Upper lobe of left lung (tissue), 4 donors: ENCODE measurements at regions not wholly inside any gene's neighbourhood (a gene's known extent, or its start where the extent isn't known, plus 50 kb on each side); places are given as distances from the start of the nearest gene placed in this dataset.

Experiments
- EP300 ChIP-seq, 4 donors: sonication (generic); formaldehyde crosslinking; IDR thresholded peaks; one replicate each; pipeline ENCODE4 v1.5.1; 2017; ENCODE audit warnings: antibody characterized with exemption in 4 of 4, control low read depth in 2 of 4
- POLR2A ChIP-seq, 4 donors: fragments of 450-650 bp; IDR thresholded peaks; one replicate each; pipeline ENCODE4 v1.5.1; 2016 to 2017; ENCODE audit warnings: antibody characterized with exemption in 4 of 4, mild to moderate bottlenecking in 2 of 4
- POLR2AphosphoS5 ChIP-seq, 2 donors: sonication (generic); formaldehyde crosslinking; IDR thresholded peaks; one replicate each; pipeline ENCODE4 v1.5.1; 2017; ENCODE audit warnings: antibody characterized with exemption in 2 of 2
- TF ChIP-seq, protein P1 (sequence below), 6 experiments: fragments of 450-650 bp in 4 of 6; fragments of 200-600 bp in 2 of 6; sonication (generic) in 2 of 6; IDR thresholded peaks; one replicate each; pipeline ENCODE4 v1.5.1; 2016 to 2019; ENCODE audit warnings: antibody characterized with exemption in 6 of 6

DNA sequence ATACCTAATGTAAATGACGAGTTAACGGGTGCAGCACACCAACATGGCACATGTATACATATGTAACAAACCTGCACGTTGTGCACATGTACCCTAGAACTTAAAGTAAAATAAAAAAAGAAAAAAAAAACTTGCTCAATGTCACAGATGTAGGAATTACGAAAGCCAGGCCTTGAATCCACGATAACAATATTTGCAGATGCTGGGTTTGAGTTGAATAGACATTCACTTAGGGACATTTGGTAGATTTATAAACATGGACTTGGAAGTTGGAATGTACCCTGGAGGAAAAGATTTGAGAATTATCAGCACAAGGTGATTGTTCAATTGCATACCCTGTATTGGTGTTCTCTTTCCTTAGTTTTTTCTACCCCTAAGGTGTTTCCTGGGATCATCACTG lies 260.2 kb upstream of the PEX5L start:
- TF ChIP-seq POLR2A (IDR thresholded peaks at IDR 0.05) (no peak), POLR2AphosphoS5 (IDR thresholded peaks at IDR 0.05) (no peak), EP300 (IDR thresholded peaks at IDR 0.05) (no peak)
- TF ChIP-seq, protein P1, sequence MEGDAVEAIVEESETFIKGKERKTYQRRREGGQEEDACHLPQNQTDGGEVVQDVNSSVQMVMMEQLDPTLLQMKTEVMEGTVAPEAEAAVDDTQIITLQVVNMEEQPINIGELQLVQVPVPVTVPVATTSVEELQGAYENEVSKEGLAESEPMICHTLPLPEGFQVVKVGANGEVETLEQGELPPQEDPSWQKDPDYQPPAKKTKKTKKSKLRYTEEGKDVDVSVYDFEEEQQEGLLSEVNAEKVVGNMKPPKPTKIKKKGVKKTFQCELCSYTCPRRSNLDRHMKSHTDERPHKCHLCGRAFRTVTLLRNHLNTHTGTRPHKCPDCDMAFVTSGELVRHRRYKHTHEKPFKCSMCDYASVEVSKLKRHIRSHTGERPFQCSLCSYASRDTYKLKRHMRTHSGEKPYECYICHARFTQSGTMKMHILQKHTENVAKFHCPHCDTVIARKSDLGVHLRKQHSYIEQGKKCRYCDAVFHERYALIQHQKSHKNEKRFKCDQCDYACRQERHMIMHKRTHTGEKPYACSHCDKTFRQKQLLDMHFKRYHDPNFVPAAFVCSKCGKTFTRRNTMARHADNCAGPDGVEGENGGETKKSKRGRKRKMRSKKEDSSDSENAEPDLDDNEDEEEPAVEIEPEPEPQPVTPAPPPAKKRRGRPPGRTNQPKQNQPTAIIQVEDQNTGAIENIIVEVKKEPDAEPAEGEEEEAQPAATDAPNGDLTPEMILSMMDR (IDR thresholded peaks at IDR 0.05): no peak
